H1 (cell line): ENCODE measurements at regions not wholly inside any gene's neighbourhood (a gene's known extent, or its start where the extent isn't known, plus 50 kb on each side); places are given as distances from the start of the nearest gene placed in this dataset.

ENCODE experiments used
- CTCF ChIA-PET: fragments of 300-600 bp; sonication (Branson Sonifier 250); formaldehyde crosslinking; loops from one replicate; lab custom pipeline; 2021; ENCODE audit not compliant: partially characterized antibody; lab: Charles Lee
- POLR2A ChIA-PET: fragments of 300-600 bp; sonication (Branson Sonifier 250); formaldehyde crosslinking; loops from one replicate; lab custom pipeline; 2021; ENCODE audit warnings: inconsistent platforms; ENCODE audit not compliant: partially characterized antibody; lab: Charles Lee
- DNase-seq, 2 experiments: peaks; one replicate each; pipeline versions ENCODE4 v3.0.0 to v3.0.0-alpha.2; 2010 to 2022; ENCODE audit warnings: low spot score in 2 of 2, low read depth in 1 of 2, mixed read lengths in 1 of 2
- FAIRE-seq: peaks from 2 replicates; lab custom pipeline; 2011; peaks lifted over from hg19 to GRCh38; lab: Jason Lieb, UNC
- H2AFZ ChIP-seq: 2 replicates; pipeline ENCODE4 v1.8.1; 2012; ENCODE audit warnings: low read length, inconsistent platforms
- H2AK5ac ChIP-seq: 2 replicates; pipeline ENCODE4 v1.6.1; 2013; ENCODE audit warnings: low read depth, low read length
- H2BK120ac ChIP-seq: replicated peaks from 2 replicates; pipeline ENCODE3; 2013; ENCODE audit warnings: low read depth, low read length, inconsistent platforms
- H2BK12ac ChIP-seq: 2 replicates; pipeline ENCODE4 v1.6.1; 2013; ENCODE audit warnings: low read depth, low read length
- H2BK15ac ChIP-seq: 2 replicates; pipeline ENCODE4 v1.6.1; 2013; ENCODE audit warnings: low read length
- H2BK20ac ChIP-seq: 2 replicates; pipeline ENCODE4 v1.6.1; 2013; ENCODE audit warnings: low read length
- H2BK5ac ChIP-seq: 2 replicates; pipeline ENCODE4 v1.6.1; 2013; ENCODE audit warnings: low read depth, low read length
- H3K14ac ChIP-seq: 2 replicates; pipeline ENCODE4 v1.6.1; 2013; ENCODE audit warnings: inconsistent platforms; ENCODE audit not compliant: insufficient read length
- H3K18ac ChIP-seq: 2 replicates; pipeline ENCODE4 v1.6.1; 2013; ENCODE audit warnings: low read length; ENCODE audit errors: extremely low read depth
- H3K23ac ChIP-seq: 2 replicates; pipeline ENCODE4 v1.6.1; 2013; ENCODE audit warnings: inconsistent platforms; ENCODE audit not compliant: insufficient read length
- H3K23me2 ChIP-seq: 2 replicates; pipeline ENCODE4 v1.6.1; 2013; ENCODE audit warnings: low read depth, low read length
- H3K27ac ChIP-seq: 2 replicates; pipeline ENCODE4 v1.6.1; 2011; ENCODE audit warnings: low read depth, low read length, inconsistent platforms
- H3K27me3 ChIP-seq, 4 experiments: replicated peaks in 1 of 4; 1 replicate in 1 of 4; 2 replicates in 3 of 4; pipeline versions ENCODE4 v1.6.1 to v1.8.1; 2011 to 2013; ENCODE audit warnings: low read length in 3 of 4, mild to moderate bottlenecking in 3 of 4, inconsistent platforms in 2 of 4, mixed read lengths in 2 of 4, moderate library complexity in 1 of 4; ENCODE audit not compliant: control insufficient read depth in 3 of 4, insufficient read depth in 3 of 4; ENCODE audit errors: extremely low read depth in 1 of 4
- H3K36me3 ChIP-seq, 4 experiments: 2 replicates each; pipeline versions ENCODE4 v1.6.1 to v1.8.1; 2011 to 2013; ENCODE audit warnings: mild to moderate bottlenecking in 4 of 4, low read length in 3 of 4, moderate library complexity in 2 of 4, control low read depth in 1 of 4, inconsistent platforms in 1 of 4; ENCODE audit not compliant: insufficient read depth in 4 of 4, control insufficient read depth in 2 of 4
- H3K4ac ChIP-seq: replicated peaks from 2 replicates; pipeline ENCODE3; 2013; ENCODE audit warnings: low read length, low read depth, mixed read lengths, inconsistent platforms; ENCODE audit not compliant: insufficient read length
- H3K4me1 ChIP-seq, 4 experiments: replicated peaks in 1 of 4; 1 replicate in 1 of 4; 2 replicates in 3 of 4; pipeline versions ENCODE4 v1.6.1 to v1.8.1; 2011 to 2013; ENCODE audit warnings: low read length in 3 of 4, inconsistent platforms in 2 of 4, mixed read lengths in 1 of 4; ENCODE audit not compliant: insufficient read depth in 4 of 4, control insufficient read depth in 3 of 4
- H3K4me2 ChIP-seq, 2 experiments: 2 replicates each; pipeline versions ENCODE4 v1.6.1 to v1.8.1; 2011 to 2013; ENCODE audit warnings: low read depth in 2 of 2, low read length in 2 of 2, control low read depth in 1 of 2, inconsistent platforms in 1 of 2, mild to moderate bottlenecking in 1 of 2; ENCODE audit not compliant: insufficient read depth in 1 of 2
- H3K4me3 ChIP-seq, 4 experiments: fragments of 200-600, 300-600 bp in 1 of 4; sonication (generic), shearing (Covaris generic), sonication (Bioruptor Twin) in 1 of 4; 2 replicates each; pipeline versions ENCODE4 v1.5.1 to v1.8.1; 2011 to 2016; ENCODE audit warnings: low read length in 4 of 4, low read depth in 3 of 4, control low read depth in 2 of 4, inconsistent platforms in 2 of 4, mild to moderate bottlenecking in 2 of 4, mixed read lengths in 1 of 4, moderate library complexity in 1 of 4; ENCODE audit not compliant: insufficient read depth in 2 of 4; ENCODE audit errors: extremely low read depth in 1 of 4
- H3K56ac ChIP-seq: replicated peaks from 2 replicates; pipeline ENCODE3; 2013; ENCODE audit warnings: low read depth, mild to moderate bottlenecking, mixed read lengths, low read length, inconsistent platforms; ENCODE audit not compliant: insufficient read length
- H3K79me1 ChIP-seq: 2 replicates; pipeline ENCODE4 v1.6.1; 2013; ENCODE audit warnings: low read depth, low read length, control low read depth
- H3K79me2 ChIP-seq, 2 experiments: 2 replicates each; pipeline versions ENCODE4 v1.6.1 to v1.8.1; 2012 to 2013; ENCODE audit warnings: low read length in 2 of 2, mild to moderate bottlenecking in 2 of 2, inconsistent platforms in 1 of 2; ENCODE audit not compliant: insufficient read depth in 2 of 2, control insufficient read depth in 1 of 2
- H3K9ac ChIP-seq, 4 experiments: replicated peaks in 1 of 4; 1 replicate in 1 of 4; 2 replicates in 3 of 4; pipeline versions ENCODE4 v1.6.1 to v1.8.1; 2011 to 2013; ENCODE audit warnings: low read depth in 3 of 4, low read length in 3 of 4, control low read depth in 2 of 4, mild to moderate bottlenecking in 2 of 4, moderate library complexity in 2 of 4, inconsistent platforms in 1 of 4; ENCODE audit errors: extremely low read depth in 1 of 4
- H3K9me3 ChIP-seq, 2 experiments: 2 replicates each; pipeline versions ENCODE4 v1.6.1 to v1.8.1; 2012 to 2013; ENCODE audit warnings: mild to moderate bottlenecking in 2 of 2, moderate library complexity in 2 of 2, control low read depth in 1 of 2, inconsistent platforms in 1 of 2, low read depth in 1 of 2, low read length in 1 of 2, mixed read lengths in 1 of 2; ENCODE audit not compliant: insufficient read depth in 2 of 2
- H4K20me1 ChIP-seq, 2 experiments: replicated peaks in 1 of 2; 2 replicates each; pipeline versions ENCODE3 to v1.8.1; 2011 to 2013; ENCODE audit warnings: inconsistent platforms in 2 of 2, low read length in 2 of 2, mild to moderate bottlenecking in 1 of 2; ENCODE audit not compliant: insufficient read depth in 2 of 2, control insufficient read depth in 1 of 2
- H4K5ac ChIP-seq: 2 replicates; pipeline ENCODE4 v1.6.1; 2013; ENCODE audit warnings: low read length, low read depth, mixed read lengths, inconsistent platforms; ENCODE audit not compliant: insufficient read length
- H4K8ac ChIP-seq: 2 replicates; pipeline ENCODE4 v1.8.0; 2013; ENCODE audit warnings: mild to moderate bottlenecking, moderate library complexity, low read length, inconsistent platforms; ENCODE audit not compliant: insufficient read depth; ENCODE audit errors: extremely low read depth
- H4K91ac ChIP-seq: replicated peaks from 2 replicates; pipeline ENCODE3; 2013; ENCODE audit warnings: low read length, mixed read lengths, inconsistent platforms; ENCODE audit not compliant: insufficient read length
- ATF2 ChIP-seq: IDR thresholded peaks from 2 replicates; pipeline ENCODE4 v1.6.1; 2012; ENCODE audit warnings: low read length, inconsistent platforms
- CBX8 ChIP-seq: fragments of 300-800, 300-1000 bp; sonication (generic); IDR thresholded peaks from 2 replicates; pipeline ENCODE4 v1.7.1; 2016; ENCODE audit warnings: low read depth, low read length, borderline replicate concordance
- CHD1 ChIP-seq: IDR thresholded peaks from 2 replicates; pipeline ENCODE4 v1.6.1; 2012; ENCODE audit warnings: low read depth, low read length, improper control_type of control experiment
- CHD2 ChIP-seq: IDR thresholded peaks from 2 replicates; pipeline ENCODE4 v1.6.1; 2012; ENCODE audit warnings: low read length, improper control_type of control experiment
- CREB1 ChIP-seq: IDR thresholded peaks from 2 replicates; pipeline ENCODE4 v1.6.1; 2012; ENCODE audit warnings: inconsistent platforms
- CTBP2 ChIP-seq: IDR thresholded peaks from 2 replicates; pipeline ENCODE4 v1.7.0; 2011; ENCODE audit warnings: borderline replicate concordance, mild to moderate bottlenecking, moderate library complexity, mixed read lengths, low read length; ENCODE audit not compliant: insufficient read depth, insufficient read length
- FOSL1 ChIP-seq: IDR thresholded peaks from 2 replicates; pipeline ENCODE4 v1.6.1; 2011; ENCODE audit warnings: mild to moderate bottlenecking, low read depth, low read length, moderate library complexity; ENCODE audit not compliant: insufficient read depth
- KDM1A ChIP-seq: fragments of 200-600, 300-600 bp; sonication (generic); IDR thresholded peaks from 2 replicates; pipeline ENCODE4 v1.7.1; 2016; ENCODE audit warnings: mild to moderate bottlenecking, low read length, borderline replicate concordance
- MAFK ChIP-seq: IDR thresholded peaks from 2 replicates; pipeline ENCODE4 v1.6.1; 2012; ENCODE audit warnings: low read depth, mild to moderate bottlenecking, improper control_type of control experiment, low read length
- POLR2A ChIP-seq, 2 experiments: IDR thresholded peaks; 1 replicate in 1 of 2; 2 replicates in 1 of 2; pipeline ENCODE4 v1.6.1; 2011; ENCODE audit warnings: low read depth in 2 of 2, low read length in 2 of 2, mild to moderate bottlenecking in 2 of 2; ENCODE audit errors: control extremely low read depth in 1 of 2
- SP2 ChIP-seq: IDR thresholded peaks from 2 replicates; pipeline ENCODE4 v1.6.1; 2012; ENCODE audit warnings: mild to moderate bottlenecking, low read length, inconsistent platforms
- TEAD4 ChIP-seq: IDR thresholded peaks from 2 replicates; pipeline ENCODE4 v1.6.1; 2012; ENCODE audit warnings: low read depth, low read length, inconsistent platforms, mixed read lengths
- WGBS, 2 experiments: shearing (Covaris generic) in 1 of 2; methylation state at CpG; one replicate each; pipeline versions ENCODE4 v1.1.6 to v1.1.7; 2013 to 2015; ENCODE audit warnings: low lambda C conversion rate in 2 of 2, mixed read lengths in 2 of 2, inconsistent platforms in 1 of 2, low coverage in 1 of 2, missing lambda C conversion rate in 1 of 2; ENCODE audit not compliant: insufficient replicate concordance in 2 of 2, insufficient coverage in 1 of 2, insufficient read length in 1 of 2; ENCODE audit errors: extremely low coverage in 1 of 2, missing lambda C conversion rate in 1 of 2; 5-methylcytosine and 5-hydroxymethylcytosine counted together

- no peaks in the 10 kb centered on the region for H3K4me1 ChIP-seq
- CTCF ChIA-PET: interaction anchor here (1.4 kb wide), 1 partner anchor 150 kb away, joined by 3 read pairs; no protein-coding TSS in a partner anchor
- H3K27ac ChIP-seq: no peak overlapping the region
- no peak overlapping the region for H4K91ac ChIP-seq
- no peaks in the 10 kb centered on the region for H3K23me2 ChIP-seq
- H3K23ac ChIP-seq: no peak overlapping the region
- DNase-seq (no peak), FAIRE-seq (no peak)
- H3K4ac ChIP-seq: no peak overlapping the region
- no peaks in the 10 kb centered on the region for H3K9me3 ChIP-seq
- POLR2A ChIA-PET: no interaction called here
- H2BK12ac ChIP-seq: no peak overlapping the region
- no peak overlapping the region for H4K8ac ChIP-seq
- no peak overlapping the region for H3K4me3 ChIP-seq
- no peak overlapping the region for H3K4me2 ChIP-seq
- no peak overlapping the region for H3K18ac ChIP-seq
- WGBS, 2 experiments: 94% methylated on average over 2 of the region's 2 CpGs; no CpG with 5 or more reads in 1 of the 2 experiments
- no peak overlapping the region for H2BK20ac ChIP-seq
- H2AFZ ChIP-seq: no peak overlapping the region
- H3K9ac ChIP-seq: no peak overlapping the region
- H2BK15ac ChIP-seq: no peak overlapping the region
- H3K56ac ChIP-seq: no peak overlapping the region
- H2BK5ac ChIP-seq: no peak overlapping the region
- no peak overlapping the region for H2AK5ac ChIP-seq
- H3K36me3 ChIP-seq: no peaks in the 10 kb centered on the region
- H3K14ac ChIP-seq: no peak overlapping the region
- H3K79me1 ChIP-seq: no peaks in the 10 kb centered on the region
- TF ChIP-seq FOSL1: no peak
- no peak for TF ChIP-seq ATF2
- TF ChIP-seq CREB1: no peak
- TF ChIP-seq POLR2A (IDR thresholded peaks at IDR 0.05; ENCODE audit: control extremely low read depth in 1 of 2, low read depth in 2 of 2, low read length in 2 of 2): no peak
- no peak for TF ChIP-seq SP2
- TF ChIP-seq CHD2: no peak
- no peak for TF ChIP-seq MAFK
- no peak for TF ChIP-seq CHD1
- TF ChIP-seq CTBP2: no peak
- no peak for TF ChIP-seq TEAD4
- no peak for TF ChIP-seq KDM1A
- TF ChIP-seq CBX8: no peak
- no peaks in the 10 kb centered on the region for H4K20me1 ChIP-seq
- H4K5ac ChIP-seq: no peak overlapping the region
- H2BK120ac ChIP-seq: no peak overlapping the region
- no peaks in the 10 kb centered on the region for H3K27me3 ChIP-seq
- H3K79me2 ChIP-seq: no peaks in the 10 kb centered on the region
Observed at GRCh38 chr4:119829326-119829725, 200.7 kb upstream of the PDE5A start.
